Ectodermal cell (in vitro differentiated cells): ENCODE measurements at regions not wholly inside any gene's neighbourhood (a gene's known extent, or its start where the extent isn't known, plus 50 kb on each side); places are given as distances from the start of the nearest gene placed in this dataset.
"Not testable (repeated sequence)": the region's sequence is repeated elsewhere in the genome, so short reads cannot be mapped to it uniquely, and the experiment has no call there.

Experiments
- H3K27ac ChIP-seq: 2 replicates; pipeline ENCODE4 v1.7.0; 2013; ENCODE audit warnings: mild to moderate bottlenecking, low read depth, low read length; ENCODE audit not compliant: insufficient read depth, poor library complexity, severe bottlenecking
- H3K27me3 ChIP-seq: 2 replicates; pipeline ENCODE4 v1.7.0; 2013; ENCODE audit warnings: mild to moderate bottlenecking, low read length; ENCODE audit not compliant: insufficient read depth, control insufficient read depth, poor library complexity, severe bottlenecking
- H3K36me3 ChIP-seq: one replicate; pipeline ENCODE4 v1.7.0; 2013; ENCODE audit warnings: low read length; ENCODE audit not compliant: control insufficient read depth, insufficient read depth
- H3K4me1 ChIP-seq: one replicate; pipeline ENCODE4 v1.7.0; 2013; ENCODE audit warnings: low read length; ENCODE audit not compliant: control insufficient read depth, insufficient read depth
- H3K4me3 ChIP-seq: 2 replicates; pipeline ENCODE4 v1.7.0; 2013; ENCODE audit warnings: low read depth, low read length, control low read depth; ENCODE audit not compliant: insufficient read depth
- H3K9me3 ChIP-seq: 2 replicates; pipeline ENCODE4 v1.7.0; 2013; ENCODE audit warnings: mild to moderate bottlenecking, low read length, moderate library complexity; ENCODE audit not compliant: control insufficient read depth
- WGBS, 2 experiments: methylation state at CpG; one replicate each; pipeline ENCODE4 v1.1.7; 2013; ENCODE audit warnings: missing lambda C conversion rate in 2 of 2; 5-methylcytosine and 5-hydroxymethylcytosine counted together

DNA sequence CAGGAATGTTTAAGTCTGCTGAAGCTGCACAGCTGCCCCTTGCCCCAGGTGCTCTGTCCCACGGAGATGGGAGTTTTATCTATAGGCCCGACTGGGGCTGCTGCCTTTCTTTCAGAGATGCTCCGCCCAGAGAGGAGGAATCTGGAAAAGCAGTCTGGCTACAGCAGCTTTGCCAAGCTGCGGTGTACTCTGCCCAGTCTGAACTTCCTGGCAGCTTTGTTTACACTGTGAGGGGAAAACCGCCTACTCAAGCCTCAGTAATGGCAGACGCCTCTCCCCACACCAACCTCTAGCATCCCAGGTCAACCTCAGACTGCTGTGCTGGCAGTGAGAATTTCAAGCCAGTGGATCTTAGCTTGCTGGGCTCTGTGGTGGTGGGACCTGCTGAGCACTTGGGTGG, 237.5 kb upstream of the KAZN start:
- H3K27me3 ChIP-seq, H3K36me3 ChIP-seq, H3K27ac ChIP-seq, H3K4me3 ChIP-seq, H3K9me3 ChIP-seq, H3K4me1 ChIP-seq: not testable (repeated sequence)
- WGBS, 2 experiments, result 73 to 74% methylated on average over 6 of the region's 6 CpGs

GRCh38 chr1:14362331-14362730, 236.2 kb upstream of the KAZN start:
- Histone ChIP-seq H3K4me3 (no peak overlapping the region), H3K36me3 (no peaks in the 10 kb centered on the region), H3K9me3 (no peaks in the 10 kb centered on the region), H3K27me3 (no peaks in the 10 kb centered on the region), H3K4me1 (peaks cover 4% of the 10 kb centered on the region), H3K27ac (no peak overlapping the region)
- WGBS, 2 experiments, result 93 to 98% methylated on average over 1 of the region's 1 CpG

DNA sequence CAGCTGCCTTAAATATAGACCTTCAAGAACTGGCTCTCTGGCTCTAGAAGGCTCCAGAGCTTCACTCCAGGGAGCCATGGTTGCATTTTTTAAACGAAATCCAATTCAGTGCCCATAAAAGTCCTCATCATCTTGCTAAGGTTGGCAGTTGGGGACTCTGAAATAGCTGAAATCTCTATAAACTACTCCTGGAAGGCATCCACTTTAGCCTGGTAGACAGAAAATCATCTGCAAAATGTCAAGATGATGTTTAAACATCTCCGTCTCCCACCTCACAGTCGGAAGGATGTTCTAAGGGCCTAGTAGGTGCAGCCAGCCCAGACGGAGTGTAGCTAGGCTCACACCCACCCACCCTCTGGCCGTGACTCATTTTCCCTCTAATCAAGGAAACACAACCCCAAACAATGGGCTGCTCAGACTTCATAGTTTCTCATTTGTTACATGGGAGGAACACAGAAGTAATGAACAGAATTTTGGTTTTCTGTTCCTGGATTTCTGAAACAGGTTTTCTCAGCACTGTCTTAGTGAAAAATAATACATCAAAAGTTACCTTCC, 235.4 kb upstream of the KAZN start:
- WGBS, 2 experiments, result 86 to 90% methylated on average over 5 of the region's 5 CpGs
- H3K4me1 ChIP-seq, result peaks cover 4% of the 10 kb centered on the region
- H3K9me3 ChIP-seq, result no peaks in the 10 kb centered on the region
- no peaks in the 10 kb centered on the region for H3K36me3 ChIP-seq
- no peak overlapping the region for H3K4me3 ChIP-seq
- H3K27me3 ChIP-seq, result no peaks in the 10 kb centered on the region
- H3K27ac ChIP-seq, result no peak overlapping the region

DNA sequence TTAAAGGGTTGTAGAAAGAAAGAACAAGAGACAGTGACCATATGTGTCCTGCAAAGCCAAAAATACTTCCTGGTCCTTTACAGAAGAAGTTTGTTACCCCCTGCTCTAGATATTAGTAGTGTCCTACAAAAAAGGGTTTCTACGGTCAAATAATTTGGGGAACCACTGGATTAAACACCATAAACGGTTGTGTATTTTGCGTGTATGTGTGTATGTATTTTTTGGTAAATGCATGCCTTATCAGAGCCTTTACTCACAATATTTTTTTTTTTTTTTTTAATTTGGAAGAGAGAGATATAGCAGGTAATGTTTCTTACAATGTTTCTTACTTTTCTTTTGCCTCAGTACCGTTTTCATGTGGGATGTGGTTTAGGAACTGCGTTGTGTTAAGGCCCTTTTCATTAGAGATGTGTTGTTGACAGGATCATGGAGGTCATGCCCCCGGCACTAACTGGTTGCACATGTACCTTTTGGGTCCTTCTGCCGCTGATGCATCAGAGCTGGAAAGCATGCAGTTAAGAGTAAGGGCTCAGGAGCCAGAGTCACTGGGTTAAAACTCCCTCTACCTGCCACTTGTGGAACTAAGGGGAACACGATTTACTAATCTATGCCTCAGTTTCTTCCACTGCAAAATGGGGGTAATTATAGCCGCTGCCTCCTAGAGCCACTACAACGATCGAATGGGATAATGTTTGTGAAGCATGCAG, 234.6 kb upstream of the KAZN start:
- Histone ChIP-seq H3K4me3 (no peak overlapping the region), H3K27me3 (no peaks in the 10 kb centered on the region), H3K4me1 (peaks cover 4% of the 10 kb centered on the region), H3K9me3 (no peaks in the 10 kb centered on the region), H3K27ac (no peak overlapping the region), H3K36me3 (no peaks in the 10 kb centered on the region)
- WGBS, 2 experiments, result 80 to 83% methylated on average over 10 to 11 of the region's 11 CpGs

GRCh38 chr1:14365301-14365988, 233.0 kb upstream of the KAZN start:
- no peaks in the 10 kb centered on the region for H3K27me3 ChIP-seq
- no peaks in the 10 kb centered on the region for H3K36me3 ChIP-seq
- no peak overlapping the region for H3K27ac ChIP-seq
- H3K4me1 ChIP-seq, result peaks cover 4% of the 10 kb centered on the region
- H3K4me3 ChIP-seq, result no peak overlapping the region
- H3K9me3 ChIP-seq, result no peaks in the 10 kb centered on the region
- 86 to 92% methylated on average over 8 to 13 of the region's 13 CpGs for WGBS, 2 experiments

GRCh38 chr1:14366091-14367018, 232.1 kb upstream of the KAZN start:
- H3K9me3 ChIP-seq, result no peaks in the 10 kb centered on the region
- no peaks in the 10 kb centered on the region for H3K27me3 ChIP-seq
- H3K4me3 ChIP-seq, result no peak overlapping the region
- WGBS, 2 experiments, result 45 to 48% methylated on average over 18 of the region's 18 CpGs
- no peaks in the 10 kb centered on the region for H3K36me3 ChIP-seq
- H3K27ac ChIP-seq, result no peak overlapping the region
- peaks cover 4% of the 10 kb centered on the region for H3K4me1 ChIP-seq

- Histone ChIP-seq H3K27me3 (no peaks in the 10 kb centered on the region), H3K9me3 (no peaks in the 10 kb centered on the region), H3K36me3 (no peaks in the 10 kb centered on the region), H3K4me3 (no peak overlapping the region), H3K4me1 (peaks cover 4% of the 10 kb centered on the region), H3K27ac (no peak overlapping the region)
- WGBS, 2 experiments, result 90 to 91% methylated on average over 5 of the region's 5 CpGs
Observed at GRCh38 chr1:14367451-14367850, 231.0 kb upstream of the KAZN start.

GRCh38 chr1:14369526-14370213, 228.8 kb upstream of the KAZN start:
- Histone ChIP-seq H3K4me3 (no peak overlapping the region), H3K4me1 (peaks cover 4% of the 10 kb centered on the region), H3K27me3 (no peaks in the 10 kb centered on the region), H3K36me3 (no peaks in the 10 kb centered on the region), H3K27ac (no peak overlapping the region), H3K9me3 (no peaks in the 10 kb centered on the region)
- 63 to 70% methylated on average over 5 of the region's 5 CpGs for WGBS, 2 experiments

DNA sequence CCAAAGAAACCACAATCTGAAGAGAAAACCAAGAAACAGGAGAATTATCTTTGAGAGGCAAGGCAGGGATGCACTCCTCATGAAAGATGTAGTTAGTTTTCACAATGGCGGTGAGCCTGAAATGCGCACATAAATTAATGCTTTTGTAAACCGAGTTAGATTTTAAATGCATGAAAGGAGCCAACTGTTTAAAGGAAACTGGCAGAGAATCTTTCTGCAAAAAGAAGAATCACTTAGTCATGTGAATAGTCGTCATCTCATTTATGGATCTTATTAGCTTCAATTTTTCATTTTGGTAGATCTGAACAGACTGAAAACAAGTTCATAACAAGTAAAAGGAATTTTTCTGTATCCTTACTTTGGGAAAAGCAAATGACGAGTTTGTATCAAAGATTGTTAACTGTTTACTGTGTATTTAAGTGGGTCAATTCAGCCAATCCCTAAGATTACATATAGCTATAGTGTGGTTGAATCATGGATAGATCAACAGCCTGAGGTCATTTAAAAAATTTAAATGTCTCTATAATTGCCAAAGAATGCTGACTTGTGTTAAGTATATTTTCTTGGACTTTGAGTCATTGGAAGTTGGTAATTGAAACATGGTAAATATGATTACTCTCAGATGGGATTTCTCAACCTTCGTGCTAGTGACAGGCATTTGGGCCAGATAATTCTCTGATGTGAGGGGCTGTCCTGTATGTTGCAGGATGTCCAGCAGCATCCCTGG, 226.6 kb upstream of the KAZN start:
- H3K27me3 ChIP-seq, result no peaks in the 10 kb centered on the region
- 83 to 91% methylated on average over 6 of the region's 6 CpGs for WGBS, 2 experiments
- no peak overlapping the region for H3K27ac ChIP-seq
- H3K4me3 ChIP-seq, result no peak overlapping the region
- no peaks in the 10 kb centered on the region for H3K36me3 ChIP-seq
- H3K4me1 ChIP-seq, result no peaks in the 10 kb centered on the region
- H3K9me3 ChIP-seq, result no peaks in the 10 kb centered on the region
